ENCODE measurements at regions not wholly inside any gene's neighbourhood (a gene's known extent, or its start where the extent isn't known, plus 50 kb on each side); places are given as distances from the start of the nearest gene placed in this dataset.
A peak's percentile ranks its signal among the peaks of the same experiment; 100 is the strongest.

DNA sequence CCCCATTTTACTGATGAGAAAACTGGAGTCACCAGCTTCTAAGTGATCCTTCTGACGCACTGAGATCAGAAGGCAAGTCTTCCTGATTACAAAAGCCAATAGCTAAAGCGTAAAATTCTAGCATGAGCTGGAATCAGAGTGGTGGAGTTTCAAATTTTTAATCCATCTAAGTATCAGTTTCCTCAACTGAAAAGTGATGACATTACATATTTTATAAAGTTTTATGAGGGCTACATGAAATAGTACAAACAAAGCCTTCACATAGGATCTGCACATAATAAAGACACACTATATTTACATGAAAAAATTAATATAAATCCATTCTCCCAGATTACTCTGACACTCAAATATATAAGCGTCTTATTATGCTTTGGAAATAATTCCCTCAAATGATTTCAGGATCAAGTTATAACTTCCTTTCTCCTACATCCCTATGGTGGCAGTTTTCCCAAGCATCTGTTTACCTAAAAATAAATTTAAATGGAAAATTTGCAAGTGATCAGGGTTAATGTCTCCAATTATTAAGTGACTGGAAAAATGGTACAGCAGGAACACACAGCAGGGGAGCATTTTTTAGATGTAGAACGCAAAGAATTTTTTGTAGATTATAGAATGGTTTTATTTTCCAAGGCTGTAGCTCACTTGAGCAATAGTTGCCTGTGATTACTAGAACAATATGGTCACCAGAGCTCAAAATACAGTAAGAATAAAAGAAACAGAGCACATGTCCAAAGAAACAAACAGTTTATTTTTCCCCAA, 490.4 kb upstream of the C1orf87 start:
- Histone ChIP-seq H3K27ac (no peak overlapping the region), H3K36me3 (no peaks in the 10 kb centered on the region), H3K27me3 (no peaks in the 10 kb centered on the region), H3K9me3 (replicated peaks in 1 of 11) (no peaks in the 10 kb centered on the region), H3K4me1 (peaks cover 0 to 7% (median 5%) of the 10 kb centered on the region in 10 experiments; a peak in 3 of 20 replicates), H3K9ac (no peak overlapping the region), H4K20me1 (no peaks in the 10 kb centered on the region), H3K4me3 (no peak overlapping the region), H3K4me2 (no peak overlapping the region)
- no peak for TF ChIP-seq Cebpa-rat (IDR thresholded peaks at IDR 0.05)

GRCh38 chr1:60562740-60563139, 489.2 kb upstream of the C1orf87 start:
- H3K4me1 ChIP-seq: peaks cover 0 to 7% (median 5%) of the 10 kb centered on the region in 10 experiments; a peak in 3 of 20 replicates
- H3K4me2 ChIP-seq: no peak overlapping the region
- no peaks in the 10 kb centered on the region for H3K9me3 ChIP-seq (replicated peaks in 1 of 11)
- no peak for TF ChIP-seq Cebpa-rat (IDR thresholded peaks at IDR 0.05)
- no peak overlapping the region for H3K27ac ChIP-seq
- H4K20me1 ChIP-seq: no peaks in the 10 kb centered on the region
- no peaks in the 10 kb centered on the region for H3K27me3 ChIP-seq
- H3K4me3 ChIP-seq: no peak overlapping the region
- no peak overlapping the region for H3K9ac ChIP-seq
- H3K36me3 ChIP-seq: no peaks in the 10 kb centered on the region

DNA sequence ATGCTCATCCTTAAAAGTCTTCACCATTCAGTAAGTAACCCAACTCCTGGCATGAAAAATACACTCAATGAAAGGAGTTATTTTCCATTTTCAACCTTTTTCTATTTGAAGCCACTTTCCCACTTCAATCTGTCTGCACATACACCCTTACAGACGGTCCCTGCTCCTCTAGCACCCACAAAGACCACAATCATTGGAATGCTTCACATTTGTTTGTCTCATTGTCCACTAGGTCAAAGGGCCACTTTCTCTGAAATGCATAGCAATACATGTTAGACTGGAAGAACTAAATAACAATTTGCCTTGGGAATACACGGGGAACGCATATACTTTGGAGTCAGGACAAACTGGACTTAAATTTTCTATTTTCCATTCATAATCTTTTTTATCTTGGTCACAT, 487.1 kb upstream of the C1orf87 start:
- H3K4me2 ChIP-seq: no peak overlapping the region

DNA sequence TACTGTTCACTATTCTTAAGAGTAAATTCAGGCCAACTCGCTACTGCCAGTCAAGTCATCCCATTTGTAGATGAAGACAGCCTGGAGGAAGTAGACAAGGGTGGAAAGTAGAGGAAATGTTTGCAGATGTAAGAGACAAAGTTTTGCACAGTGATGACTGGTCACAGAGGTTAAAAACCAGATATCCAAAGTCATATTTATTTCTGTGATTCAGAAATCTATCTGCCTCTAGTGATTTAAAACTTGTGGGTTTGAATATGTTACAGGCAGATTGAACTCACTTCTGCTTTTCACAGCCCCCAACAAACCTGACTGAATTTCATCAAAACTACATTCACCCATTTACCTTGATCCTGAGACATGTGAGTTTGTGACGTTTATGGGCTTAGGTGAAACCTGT, 484.7 kb upstream of the C1orf87 start:
- Histone ChIP-seq H3K4me3 (no peak overlapping the region), H3K9me3 (replicated peaks in 1 of 11) (no peaks in the 10 kb centered on the region; a peak in 1 of 22 replicates), H3K4me1 (no peaks in the 10 kb centered on the region), H3K27me3 (no peaks in the 10 kb centered on the region), H3K9ac (no peak overlapping the region), H3K27ac (no peak overlapping the region), H3K36me3 (no peaks in the 10 kb centered on the region), H4K20me1 (no peaks in the 10 kb centered on the region), H3K4me2 (no peak overlapping the region)
- TF ChIP-seq Cebpa-rat (IDR thresholded peaks at IDR 0.05): no peak

More for the DNA sequence above, 487.1 kb upstream of the C1orf87 start:
- Histone ChIP-seq H3K27me3 (no peaks in the 10 kb centered on the region), H3K9me3 (replicated peaks in 1 of 11) (no peaks in the 10 kb centered on the region; a peak in 1 of 22 replicates), H3K4me1 (peaks cover 0 to 7% (median 5%) of the 10 kb centered on the region in 10 experiments; a peak in 3 of 20 replicates), H4K20me1 (no peaks in the 10 kb centered on the region), H3K36me3 (no peaks in the 10 kb centered on the region), H3K27ac (no peak overlapping the region), H3K9ac (no peak overlapping the region), H3K4me3 (no peak overlapping the region)
- no peak for TF ChIP-seq Cebpa-rat (IDR thresholded peaks at IDR 0.05)

- H4K20me1 ChIP-seq: no peaks in the 10 kb centered on the region
- H3K27me3 ChIP-seq: no peaks in the 10 kb centered on the region
- H3K4me1 ChIP-seq: no peaks in the 10 kb centered on the region
- H3K36me3 ChIP-seq: no peaks in the 10 kb centered on the region
- H3K4me2 ChIP-seq: no peak overlapping the region
- H3K9ac ChIP-seq: no peak overlapping the region
- H3K9me3 ChIP-seq (replicated peaks in 1 of 11): no peaks in the 10 kb centered on the region; a peak in 1 of 22 replicates
- H3K27ac ChIP-seq: no peak overlapping the region
- TF ChIP-seq Cebpa-rat (IDR thresholded peaks at IDR 0.05): no peak
- H3K4me3 ChIP-seq: no peak overlapping the region
Observed at GRCh38 chr1:60553730-60554129, 480.2 kb upstream of the C1orf87 start.

- Histone ChIP-seq H3K9me3 (replicated peaks in 1 of 11) (no peaks in the 10 kb centered on the region), H3K27me3 (no peaks in the 10 kb centered on the region), H3K4me2 (no peak overlapping the region), H3K9ac (no peak overlapping the region), H3K27ac (no peak overlapping the region), H3K4me3 (no peak overlapping the region), H4K20me1 (no peaks in the 10 kb centered on the region), H3K36me3 (no peaks in the 10 kb centered on the region), H3K4me1 (peaks cover 0 to under 1% (median 0%) of the 10 kb centered on the region in 10 experiments; a peak in 3 of 20 replicates)
- TF ChIP-seq Cebpa-rat (IDR thresholded peaks at IDR 0.05): no peak
Observed at GRCh38 chr1:60547821-60548220, 474.3 kb upstream of the C1orf87 start.

DNA sequence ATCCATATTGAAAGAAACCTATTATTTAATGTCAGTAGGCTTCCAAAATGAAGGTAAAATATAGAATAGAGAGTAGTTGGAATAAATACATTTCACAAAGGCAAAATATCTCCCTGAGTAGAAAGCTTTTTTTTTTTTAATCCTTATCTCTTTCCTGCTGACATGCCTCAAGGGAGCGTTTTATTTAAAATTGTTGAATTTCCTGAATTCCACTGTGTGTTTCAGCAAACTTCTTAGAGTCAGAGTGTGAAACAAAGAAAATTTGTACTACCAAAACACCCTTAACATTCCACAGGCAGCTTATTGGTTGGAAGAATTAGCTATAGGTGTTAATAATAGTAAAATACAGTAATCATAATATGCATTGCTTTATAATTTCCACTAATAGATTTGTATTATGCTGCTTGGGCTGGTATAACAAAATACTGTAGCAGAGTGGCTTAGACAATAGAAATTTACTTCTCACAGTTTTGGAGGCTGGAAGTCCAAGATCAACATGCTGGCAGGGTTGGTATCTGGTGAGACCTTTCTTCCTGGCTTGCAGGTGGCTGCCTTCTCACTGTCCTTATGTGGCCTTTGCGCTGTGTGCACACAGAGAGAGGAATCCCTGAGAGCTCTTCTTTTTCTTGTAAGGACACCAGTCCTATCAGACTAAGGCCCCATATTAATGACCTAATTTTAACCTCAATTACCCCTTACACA, 468.4 kb upstream of the C1orf87 start:
- Histone ChIP-seq H3K36me3 (no peaks in the 10 kb centered on the region), H3K27ac (no peak overlapping the region), H3K27me3 (no peaks in the 10 kb centered on the region), H3K9me3 (replicated peaks in 1 of 11) (peaks cover 3 to 17% (median 9%) of the 10 kb centered on the region in 11 experiments; a peak in 9 of 22 replicates), H3K9ac (no peak overlapping the region), H3K4me2 (peak overlapping the region in 8 of 11 experiments; percentile 14 to 77 (median 60); a peak in 15 of 22 replicates), H4K20me1 (no peaks in the 10 kb centered on the region), H3K4me3 (0 out of 20 replicates have a peak overlapping the region, but pooled peaks of 1 of the 10 experiments have one; percentile 3), H3K4me1 (peaks cover 0 to 34% (median 26%) of the 10 kb centered on the region in 10 experiments; a peak in 13 of 20 replicates)
- no peak for TF ChIP-seq Cebpa-rat (IDR thresholded peaks at IDR 0.05)

DNA sequence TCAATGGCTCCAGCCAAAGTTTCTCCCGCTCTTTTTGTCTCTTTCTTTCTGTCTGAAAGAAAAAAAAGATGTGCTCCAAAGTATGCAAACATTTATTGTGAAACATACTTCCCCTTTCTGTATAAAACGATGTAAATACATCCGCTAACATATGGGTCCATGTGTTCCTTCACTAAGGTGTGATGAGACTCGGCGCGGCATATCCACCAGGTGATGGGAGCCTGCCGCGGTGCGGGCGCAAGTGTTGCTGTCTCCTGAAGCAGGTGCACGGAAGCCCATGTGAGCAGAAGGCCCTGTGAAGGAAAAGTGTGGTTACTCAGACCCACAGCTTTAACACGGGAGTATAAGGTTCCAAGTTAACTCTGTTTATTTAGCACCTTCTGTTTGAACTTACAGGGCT, 466.6 kb upstream of the C1orf87 start:
- Histone ChIP-seq H4K20me1 (no peaks in the 10 kb centered on the region), H3K4me2 (peak overlapping the region in 10 of 11 experiments; percentile 8 to 63 (median 34); a peak in 12 of 22 replicates)
- TF ChIP-seq Cebpa-rat (IDR thresholded peaks at IDR 0.05): no peak; a peak in 1 of 22 replicates

GRCh38 chr1:60535713-60536112, 462.1 kb upstream of the C1orf87 start:
- H3K4me3 ChIP-seq: no peak overlapping the region
- H3K36me3 ChIP-seq: no peaks in the 10 kb centered on the region
- no peak overlapping the region for H3K27ac ChIP-seq
- H4K20me1 ChIP-seq: no peaks in the 10 kb centered on the region
- no peak overlapping the region for H3K9ac ChIP-seq
- no peaks in the 10 kb centered on the region for H3K27me3 ChIP-seq
- H3K4me1 ChIP-seq: peaks cover 0 to 17% (median 10%) of the 10 kb centered on the region in 10 experiments; a peak in 12 of 20 replicates
- no peak for TF ChIP-seq Cebpa-rat (IDR thresholded peaks at IDR 0.05)
- H3K4me2 ChIP-seq: no peak overlapping the region
- peaks cover 3 to 17% (median 9%) of the 10 kb centered on the region in 11 experiments; a peak in 9 of 22 replicates for H3K9me3 ChIP-seq (replicated peaks in 1 of 11)

More for the DNA sequence above, 466.6 kb upstream of the C1orf87 start:
- Histone ChIP-seq H3K27ac (no peak overlapping the region), H3K4me1 (peaks cover 0 to 34% (median 26%) of the 10 kb centered on the region in 10 experiments; a peak in 13 of 20 replicates), H3K4me3 (no peak overlapping the region), H3K9ac (no peak overlapping the region), H3K36me3 (no peaks in the 10 kb centered on the region), H3K27me3 (no peaks in the 10 kb centered on the region), H3K9me3 (replicated peaks in 1 of 11) (peaks cover 3 to 17% (median 9%) of the 10 kb centered on the region in 11 experiments; a peak in 9 of 22 replicates)
